Astrocyte of the spinal cord (primary cell): ENCODE measurements at regions not wholly inside any gene's neighbourhood (a gene's known extent, or its start where the extent isn't known, plus 50 kb on each side); places are given as distances from the start of the nearest gene placed in this dataset.

ENCODE experiments used
- DNase-seq: peaks from one replicate; pipeline ENCODE4 v3.0.0; 2011; ENCODE audit warnings: low read depth, low spot score
- H3K4me3 ChIP-seq: 2 replicates; pipeline ENCODE4 v1.5.1; 2011; ENCODE audit warnings: low read depth, mild to moderate bottlenecking, low read length, moderate library complexity
- CTCF ChIP-seq: IDR thresholded peaks from 2 replicates; pipeline ENCODE4 v1.5.1; 2012; ENCODE audit warnings: low read depth, mild to moderate bottlenecking, low read length, inconsistent platforms
- in situ Hi-C: cut with HindIII; loops from 2 replicates; pipeline ENCODE4 v1.10.0; 2017; ENCODE audit warnings: low sequenced_read_pairs

- TF ChIP-seq CTCF: no peak
- no peak overlapping the region for H3K4me3 ChIP-seq
- no peak for DNase-seq
- in situ Hi-C loops: no loop called here
Observed at GRCh38 chr10:78184851-78185692, 151.4 kb downstream of the RPS24 start.

GRCh38 chr10:78185693-78186055 lies 152.0 kb downstream of the RPS24 start:
- no peak overlapping the region for H3K4me3 ChIP-seq
- no peak for DNase-seq
- in situ Hi-C loops: no loop called here
- TF ChIP-seq CTCF: no peak

GRCh38 chr10:78186572-78186971 lies 152.9 kb downstream of the RPS24 start:
- in situ Hi-C loops: no loop called here
- TF ChIP-seq CTCF: no peak
- no peak overlapping the region for H3K4me3 ChIP-seq
- no peak for DNase-seq

GRCh38 chr10:78187371-78187770 lies 153.7 kb downstream of the RPS24 start:
- no peak for DNase-seq
- in situ Hi-C loops: no loop called here
- H3K4me3 ChIP-seq: no peak overlapping the region
- no peak for TF ChIP-seq CTCF

GRCh38 chr10:78188446-78188845 lies 154.8 kb downstream of the RPS24 start:
- no peak overlapping the region for H3K4me3 ChIP-seq
- in situ Hi-C loops: no loop called here
- no peak for TF ChIP-seq CTCF
- DNase-seq: no peak

- no peak for TF ChIP-seq CTCF
- DNase-seq: no peak
- in situ Hi-C loops: no loop called here
- H3K4me3 ChIP-seq: no peak overlapping the region
Observed at GRCh38 chr10:78190051-78190825, 156.6 kb downstream of the RPS24 start.
